Amygdala (tissue), 56 donors: ENCODE measurements at regions not wholly inside any gene's neighbourhood (a gene's known extent, or its start where the extent isn't known, plus 50 kb on each side); places are given as distances from the start of the nearest gene placed in this dataset.

Experiments used
- DNase-seq, 56 donors: peaks; one replicate each; lab custom pipeline; 2025; lab: John Stamatoyannopoulos, UW

- DNase-seq, result no peak
These were observed 61.5 kb upstream of the RASSF8 start for GRCh38 chr12:25896981-25897380.

GRCh38 chr12:25903603-25904245 lies 54.8 kb upstream of the RASSF8 start:
- no peak for DNase-seq

- no peak for DNase-seq
These were observed 54.0 kb upstream of the RASSF8 start for GRCh38 chr12:25904442-25904841.

GRCh38 chr12:25906651-25907340 lies 51.7 kb upstream of the RASSF8 start:
- no peak for DNase-seq
